Activated naive CD8-positive, alpha-beta T cell treated with anti-CD3 and anti-CD28 coated beads, Interleukin-2, amount 50 U/mL, for 24 hours (primary cell): ENCODE measurements at regions not wholly inside any gene's neighbourhood (a gene's known extent, or its start where the extent isn't known, plus 50 kb on each side); places are given as distances from the start of the nearest gene placed in this dataset.

Source experiments
- ATAC-seq: fragments of 150-1000 bp; cut with Tn5 transposase; one replicate; pipeline ENCODE4 v1.10.0; 2021
- DNase-seq: peaks from one replicate; pipeline ENCODE4 v3.0.0; 2021
- H3K27ac Mint-ChIP-seq: one replicate; pipeline ENCODE4 v1.8.0; 2021; ENCODE audit warnings: mild to moderate bottlenecking, mixed read lengths
- H3K27me3 Mint-ChIP-seq: one replicate; pipeline ENCODE4 v1.8.0; 2021; ENCODE audit warnings: mixed read lengths
- H3K36me3 Mint-ChIP-seq: one replicate; pipeline ENCODE4 v1.8.0; 2021; ENCODE audit warnings: low read depth, mixed read lengths
- H3K4me1 Mint-ChIP-seq: one replicate; pipeline ENCODE4 v1.8.0; 2021; ENCODE audit warnings: mixed read lengths
- H3K4me3 Mint-ChIP-seq: one replicate; pipeline ENCODE4 v1.8.0; 2021; ENCODE audit warnings: mild to moderate bottlenecking, moderate library complexity, mixed read lengths
- H3K9me3 Mint-ChIP-seq: one replicate; pipeline ENCODE4 v1.8.0; 2021; ENCODE audit warnings: mixed read lengths

DNA sequence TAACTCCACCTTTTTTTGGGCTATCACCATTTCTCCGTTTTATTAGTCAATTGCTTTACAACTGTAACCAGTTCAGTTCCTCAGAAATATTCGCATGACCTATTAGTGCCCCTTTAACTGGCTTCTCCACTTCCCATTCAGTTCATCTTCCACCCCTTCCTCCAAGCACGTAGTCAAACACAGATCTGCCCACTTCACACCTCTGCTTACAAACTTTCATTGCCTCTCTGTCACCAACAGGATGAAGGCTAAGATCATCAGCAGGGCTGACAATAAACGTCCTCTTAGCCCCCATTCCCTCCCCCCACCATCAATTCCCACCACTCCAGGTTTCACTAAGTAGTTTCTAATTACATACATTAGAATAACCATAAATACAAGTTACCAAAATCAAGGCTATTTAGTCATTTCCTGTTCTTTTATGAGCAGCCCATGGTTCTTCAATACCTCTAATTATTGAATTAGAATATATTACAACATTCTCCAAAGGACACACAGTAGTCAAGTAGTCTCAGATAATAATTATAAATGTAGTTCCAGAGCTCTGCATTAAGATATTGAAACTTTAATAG, 95.7 kb downstream of the SPRY2 start:
- Mint-ChIP-seq H3K4me1 (no peaks in the 10 kb centered on the region), H3K27ac (no peak overlapping the region), H3K4me3 (no peak overlapping the region), H3K36me3 (no peaks in the 10 kb centered on the region), H3K9me3 (no peaks in the 10 kb centered on the region), H3K27me3 (no peaks in the 10 kb centered on the region)
- no peak for DNase-seq
- no peak for ATAC-seq

DNA sequence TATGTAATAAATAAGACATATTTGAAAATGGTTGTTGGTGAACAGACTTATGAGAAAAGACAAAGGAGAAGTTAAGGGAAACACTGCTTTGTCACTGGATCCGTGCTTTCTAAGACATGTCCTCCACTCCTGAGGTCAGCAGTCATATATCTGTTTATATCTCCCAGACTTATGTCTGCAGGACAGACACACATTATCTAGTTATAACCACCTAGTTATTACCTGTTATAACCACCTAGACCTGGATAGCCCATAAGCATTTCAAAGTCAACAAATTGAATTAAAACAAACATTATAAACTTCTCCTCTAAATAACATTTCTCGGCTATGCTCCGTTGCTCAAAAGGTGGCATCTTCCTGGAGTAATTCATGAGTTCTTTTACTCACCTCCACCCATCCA, 96.4 kb downstream of the SPRY2 start:
- no peaks in the 10 kb centered on the region for H3K36me3 Mint-ChIP-seq
- H3K27me3 Mint-ChIP-seq = no peaks in the 10 kb centered on the region
- DNase-seq (no peak), ATAC-seq (no peak)
- no peaks in the 10 kb centered on the region for H3K9me3 Mint-ChIP-seq
- H3K27ac Mint-ChIP-seq = no peak overlapping the region
- H3K4me3 Mint-ChIP-seq = no peak overlapping the region
- no peaks in the 10 kb centered on the region for H3K4me1 Mint-ChIP-seq

DNA sequence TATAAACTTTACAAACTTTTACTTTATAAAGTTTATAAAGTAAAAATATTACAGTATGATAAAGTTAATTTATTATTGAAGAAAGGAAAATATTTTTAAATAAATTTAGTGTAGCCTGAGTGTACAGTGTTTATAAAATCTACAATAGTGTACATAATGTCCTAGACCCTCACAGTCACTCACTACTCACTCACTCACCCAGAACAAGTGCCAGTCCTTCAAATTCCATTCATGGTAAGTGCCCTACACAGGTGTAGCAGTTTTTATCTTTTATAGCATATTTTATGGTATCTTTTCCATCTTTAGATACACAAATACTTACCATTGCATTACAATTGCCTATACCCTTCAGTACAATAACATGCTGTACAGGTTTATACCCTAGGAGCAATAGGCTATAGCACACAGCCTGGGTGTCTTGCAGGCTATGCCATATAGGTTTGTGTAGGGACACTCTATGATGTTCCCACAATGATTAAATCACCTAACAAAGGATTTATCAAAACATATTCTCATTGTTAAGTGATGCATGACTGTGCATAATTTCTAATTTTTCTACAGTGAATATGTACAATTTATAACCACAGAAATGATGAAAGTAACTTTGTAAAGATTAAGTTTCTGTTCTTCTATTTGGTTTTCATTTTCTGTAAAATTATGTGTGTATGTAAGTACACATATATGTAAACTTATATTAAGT, 98.0 kb downstream of the SPRY2 start:
- Mint-ChIP-seq H3K36me3 (no peaks in the 10 kb centered on the region), H3K9me3 (peaks cover 3% of the 10 kb centered on the region), H3K27me3 (no peaks in the 10 kb centered on the region), H3K4me1 (no peaks in the 10 kb centered on the region), H3K27ac (no peak overlapping the region), H3K4me3 (no peak overlapping the region)
- no peak for DNase-seq
- ATAC-seq = no peak

DNA sequence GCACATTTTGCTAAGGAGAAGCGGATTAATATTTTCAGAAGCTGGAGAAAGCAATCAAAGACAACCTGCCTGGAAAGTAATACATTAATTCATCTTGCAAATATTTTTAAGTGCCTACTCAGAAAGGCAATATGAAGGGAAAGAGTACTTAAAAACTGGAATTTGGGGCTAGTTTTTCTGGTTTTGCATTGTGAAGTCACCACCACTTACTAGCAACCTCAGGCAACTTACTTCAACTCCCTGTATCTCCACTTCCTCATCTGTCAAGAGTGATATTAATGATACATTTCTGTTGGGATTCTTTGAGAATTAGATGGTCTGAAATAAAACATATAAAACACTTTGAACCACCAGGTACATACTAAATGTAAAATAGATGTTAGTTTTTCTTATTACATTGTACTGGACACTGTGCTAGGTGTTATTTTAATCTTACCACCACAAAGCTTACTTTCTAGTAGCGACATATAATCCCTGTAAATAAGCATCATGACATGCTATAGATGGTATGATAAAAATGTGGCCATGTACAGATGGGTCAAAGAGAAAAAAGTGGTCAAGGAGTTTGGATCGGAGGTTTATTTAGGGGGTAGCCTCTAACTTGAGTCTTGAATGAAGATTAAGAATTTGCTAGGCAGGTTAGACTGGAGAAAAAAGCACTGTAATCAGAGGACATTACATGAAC, 101.2 kb downstream of the SPRY2 start:
- DNase-seq (no peak), ATAC-seq (no peak)
- Mint-ChIP-seq H3K27me3 (no peaks in the 10 kb centered on the region), H3K4me1 (no peaks in the 10 kb centered on the region), H3K27ac (no peak overlapping the region), H3K9me3 (peaks cover 3% of the 10 kb centered on the region), H3K36me3 (no peaks in the 10 kb centered on the region), H3K4me3 (no peak overlapping the region)

DNA sequence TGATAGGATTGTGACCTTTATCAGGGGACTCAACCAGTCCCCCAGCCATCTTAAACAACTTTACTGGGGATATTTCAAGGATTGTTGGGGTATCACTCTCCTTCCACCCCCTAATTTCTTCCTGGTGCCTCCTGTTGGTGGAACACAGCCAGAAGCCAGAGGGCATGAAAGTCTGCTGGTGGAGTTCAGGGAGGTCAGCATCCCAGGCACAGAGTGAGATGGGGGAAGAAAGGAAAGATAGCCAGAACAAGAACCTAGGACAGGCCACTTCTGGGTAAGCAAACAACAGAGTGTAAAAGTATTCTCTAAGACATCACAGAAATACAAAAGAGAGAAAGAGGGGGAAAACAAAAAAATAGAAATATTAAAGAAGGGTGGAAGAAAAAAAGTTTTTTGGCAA, 101.8 kb downstream of the SPRY2 start:
- Mint-ChIP-seq H3K27ac (no peak overlapping the region), H3K4me1 (no peaks in the 10 kb centered on the region), H3K4me3 (no peak overlapping the region), H3K9me3 (peaks cover 3% of the 10 kb centered on the region), H3K27me3 (no peaks in the 10 kb centered on the region), H3K36me3 (no peaks in the 10 kb centered on the region)
- ATAC-seq = no peak
- DNase-seq = no peak

DNA sequence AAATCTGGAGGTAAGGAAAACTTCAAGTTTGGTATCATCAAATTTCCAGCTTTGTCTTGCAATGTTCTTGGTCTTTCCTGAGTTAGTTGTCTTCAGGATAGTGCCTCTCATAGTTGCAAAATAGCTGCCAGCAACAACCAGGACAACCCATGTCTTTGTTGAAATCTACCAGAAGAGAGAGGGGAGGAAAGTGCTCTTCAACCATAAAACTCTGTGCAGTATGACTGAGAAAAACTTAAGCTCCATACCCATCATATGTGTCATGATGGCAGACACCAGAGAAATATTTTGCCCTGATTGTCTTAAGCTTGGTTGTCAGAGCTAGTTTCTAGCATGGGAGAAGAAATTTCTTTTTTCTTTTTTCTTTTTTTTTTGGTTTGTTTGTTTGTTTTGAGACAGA, 103.3 kb downstream of the SPRY2 start:
- Mint-ChIP-seq H3K9me3 (peaks cover 3% of the 10 kb centered on the region), H3K4me1 (no peaks in the 10 kb centered on the region), H3K4me3 (no peak overlapping the region), H3K27me3 (no peaks in the 10 kb centered on the region), H3K27ac (no peak overlapping the region), H3K36me3 (no peaks in the 10 kb centered on the region)
- no peak for DNase-seq
- no peak for ATAC-seq

DNA sequence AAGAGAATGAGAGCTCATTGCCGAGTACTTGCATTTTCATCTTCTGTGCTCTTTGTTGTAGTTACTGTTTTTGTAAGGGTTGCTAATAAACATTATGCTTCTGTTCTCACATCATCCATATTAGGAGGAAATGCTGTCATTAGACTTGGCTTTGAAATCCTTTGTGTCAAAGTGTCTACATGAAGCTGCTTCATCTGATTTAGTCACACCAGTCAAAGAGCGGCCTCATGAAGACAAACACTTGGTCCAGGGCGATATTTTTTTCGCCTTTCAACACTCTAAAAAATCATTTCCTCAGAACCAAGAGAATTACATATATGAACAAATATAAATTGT, 105.0 kb downstream of the SPRY2 start:
- Mint-ChIP-seq H3K27me3 (no peaks in the 10 kb centered on the region), H3K9me3 (peaks cover 3% of the 10 kb centered on the region), H3K4me3 (no peak overlapping the region), H3K36me3 (no peaks in the 10 kb centered on the region), H3K4me1 (no peaks in the 10 kb centered on the region), H3K27ac (no peak overlapping the region)
- ATAC-seq (no peak), DNase-seq (no peak)

DNA sequence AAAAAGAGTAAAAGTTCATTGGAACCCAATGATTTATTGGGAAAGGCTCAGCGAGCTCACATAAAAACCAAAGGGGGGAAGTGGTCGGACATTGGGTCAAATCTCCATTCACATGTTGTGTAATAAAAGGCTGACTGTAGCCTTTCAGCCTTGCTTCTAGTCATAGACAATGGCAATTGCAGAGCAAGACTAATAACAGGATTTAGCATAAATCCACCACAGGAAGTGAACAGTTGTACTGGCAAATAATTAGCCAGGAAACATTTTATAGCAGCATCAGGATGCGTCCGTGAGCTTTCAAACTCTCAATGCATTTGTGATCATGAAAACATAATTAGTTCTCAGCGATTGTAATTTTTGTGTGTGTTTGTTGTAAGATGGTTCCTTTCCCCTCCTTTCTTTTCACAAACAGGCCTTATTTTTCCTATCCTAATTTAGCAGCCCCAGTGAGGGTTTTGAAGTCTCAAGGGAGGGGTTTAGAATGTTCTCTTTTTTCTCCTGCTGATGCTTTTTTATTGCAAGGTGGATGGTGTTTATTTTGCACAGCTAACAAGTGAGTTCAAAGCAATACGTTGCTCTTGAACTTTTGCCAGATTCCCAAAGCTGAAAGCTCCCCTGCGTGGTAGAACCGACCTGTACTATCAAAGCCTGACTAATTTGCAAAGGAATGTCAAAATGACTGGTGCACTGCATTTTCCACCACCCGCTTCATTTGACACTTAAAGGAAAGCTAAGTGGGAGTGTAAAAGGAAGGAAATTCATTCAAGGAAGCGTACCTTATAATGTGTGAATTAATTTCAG, 105.6 kb downstream of the SPRY2 start:
- Mint-ChIP-seq H3K27me3 (no peaks in the 10 kb centered on the region), H3K4me3 (no peak overlapping the region), H3K9me3 (peaks cover 3% of the 10 kb centered on the region), H3K27ac (no peak overlapping the region), H3K36me3 (no peaks in the 10 kb centered on the region), H3K4me1 (no peaks in the 10 kb centered on the region)
- DNase-seq (no peak), ATAC-seq (no peak)

DNA sequence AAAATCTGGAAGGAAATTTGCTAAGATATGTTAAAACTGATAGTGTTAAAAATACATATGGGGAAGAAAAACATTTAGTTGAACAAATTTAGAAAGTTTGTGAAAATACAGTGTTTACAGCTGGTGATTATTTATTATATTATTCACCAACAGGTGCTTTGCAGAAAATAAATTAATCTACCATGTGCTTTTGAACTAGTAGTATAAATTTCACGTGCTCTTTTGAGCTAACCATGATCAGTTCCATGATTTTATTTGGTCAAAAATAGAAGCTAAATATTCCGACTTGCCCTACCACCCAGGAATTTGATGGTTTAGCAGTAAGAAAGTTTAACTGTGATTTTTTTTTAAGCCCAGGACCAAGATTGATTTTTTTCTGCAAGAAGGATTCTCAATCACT, 113.3 kb downstream of the SPRY2 start:
- Mint-ChIP-seq H3K27ac (no peak overlapping the region), H3K9me3 (no peaks in the 10 kb centered on the region), H3K36me3 (no peaks in the 10 kb centered on the region), H3K4me3 (no peak overlapping the region), H3K4me1 (no peaks in the 10 kb centered on the region), H3K27me3 (no peaks in the 10 kb centered on the region)
- no peak for ATAC-seq
- no peak for DNase-seq

DNA sequence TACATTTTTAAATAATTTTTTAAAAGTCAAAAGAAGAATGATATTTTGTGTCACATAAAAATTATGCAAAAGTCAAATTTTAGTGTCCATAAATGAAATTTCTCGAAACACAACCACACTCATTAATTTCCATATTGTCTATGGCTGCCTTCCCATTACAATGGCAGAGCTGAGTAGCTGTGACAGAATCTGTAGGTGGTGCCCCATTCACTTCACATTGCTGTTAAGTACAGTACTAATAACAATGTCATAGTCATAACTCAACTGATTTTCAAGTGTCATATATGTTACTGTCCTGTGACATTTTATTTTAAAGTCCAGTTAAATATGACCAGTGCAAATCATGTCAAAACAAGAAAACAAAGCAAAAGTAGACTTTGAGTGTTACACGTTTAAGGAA, 114.3 kb downstream of the SPRY2 start:
- Mint-ChIP-seq H3K27me3 (no peaks in the 10 kb centered on the region), H3K4me3 (no peak overlapping the region)

DNA sequence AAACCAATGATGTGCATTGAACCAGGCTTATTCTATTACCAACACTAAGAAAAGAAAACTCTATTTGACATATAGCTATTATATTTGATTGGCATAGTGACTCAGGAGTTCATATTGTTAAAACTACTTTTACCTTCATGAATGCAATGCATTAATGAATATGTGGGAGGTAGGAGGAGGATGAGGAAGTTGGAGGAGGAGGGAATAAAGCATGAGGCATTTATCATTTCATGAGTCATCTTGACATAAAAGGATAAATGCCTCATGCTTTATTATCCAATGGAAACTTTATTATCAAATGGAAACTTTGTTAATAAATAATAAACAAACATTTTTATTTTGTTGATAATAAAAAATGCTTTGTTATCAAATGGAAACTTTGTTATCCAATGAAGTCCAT, 116.5 kb downstream of the SPRY2 start:
- no peaks in the 10 kb centered on the region for H3K9me3 Mint-ChIP-seq
- no peaks in the 10 kb centered on the region for H3K4me1 Mint-ChIP-seq
- no peak overlapping the region for H3K27ac Mint-ChIP-seq
- no peak overlapping the region for H3K4me3 Mint-ChIP-seq
- DNase-seq (no peak), ATAC-seq (no peak)
- H3K36me3 Mint-ChIP-seq = no peaks in the 10 kb centered on the region
- no peaks in the 10 kb centered on the region for H3K27me3 Mint-ChIP-seq

More for the DNA sequence above, 114.3 kb downstream of the SPRY2 start:
- Mint-ChIP-seq H3K27ac (no peak overlapping the region), H3K36me3 (no peaks in the 10 kb centered on the region), H3K4me1 (no peaks in the 10 kb centered on the region), H3K9me3 (no peaks in the 10 kb centered on the region)
- DNase-seq (no peak), ATAC-seq (no peak)

DNA sequence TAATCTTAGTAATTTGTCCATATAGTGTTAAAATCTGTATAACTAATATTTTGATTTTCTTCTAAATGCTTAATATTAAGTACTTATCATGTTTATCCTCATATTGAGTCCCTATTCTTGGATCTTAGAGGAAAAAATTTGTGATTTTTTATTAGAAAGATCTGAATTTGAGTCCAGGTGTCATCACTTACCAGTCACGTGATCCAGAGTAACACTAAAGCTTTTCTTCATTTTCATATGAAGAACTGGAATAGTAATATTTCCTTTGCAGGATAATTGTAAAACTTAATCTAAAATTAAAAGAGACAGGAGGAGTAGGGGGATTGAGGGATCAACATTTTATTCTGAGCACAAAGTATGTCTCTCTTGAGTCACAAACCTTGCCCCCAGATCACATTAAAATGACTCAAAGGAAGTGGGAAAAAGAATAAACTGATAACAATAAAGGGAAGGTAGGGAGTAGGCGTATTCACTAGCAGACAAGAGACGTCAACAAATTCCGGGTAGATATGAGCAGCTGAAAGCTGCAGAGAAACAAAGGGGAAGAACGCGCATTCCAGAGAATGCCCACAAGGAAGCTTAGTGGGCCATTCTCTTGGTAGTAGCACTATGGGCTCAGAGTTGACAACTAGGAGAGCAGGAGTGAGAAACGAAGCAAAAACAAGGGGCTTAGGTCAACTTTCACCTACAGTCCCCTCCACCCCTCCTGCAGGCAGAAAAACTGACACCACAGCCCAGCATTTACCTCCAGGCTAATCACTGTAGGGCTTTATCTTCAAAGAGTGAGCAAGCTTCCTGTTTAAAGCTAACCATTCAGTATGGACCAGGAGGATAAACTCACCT, 123.1 kb downstream of the SPRY2 start:
- H3K27me3 Mint-ChIP-seq = no peaks in the 10 kb centered on the region
- H3K4me1 Mint-ChIP-seq = no peaks in the 10 kb centered on the region
- no peaks in the 10 kb centered on the region for H3K9me3 Mint-ChIP-seq
- ATAC-seq = no peak
- H3K4me3 Mint-ChIP-seq = no peak overlapping the region
- no peaks in the 10 kb centered on the region for H3K36me3 Mint-ChIP-seq
- no peak for DNase-seq
- H3K27ac Mint-ChIP-seq = no peak overlapping the region

DNA sequence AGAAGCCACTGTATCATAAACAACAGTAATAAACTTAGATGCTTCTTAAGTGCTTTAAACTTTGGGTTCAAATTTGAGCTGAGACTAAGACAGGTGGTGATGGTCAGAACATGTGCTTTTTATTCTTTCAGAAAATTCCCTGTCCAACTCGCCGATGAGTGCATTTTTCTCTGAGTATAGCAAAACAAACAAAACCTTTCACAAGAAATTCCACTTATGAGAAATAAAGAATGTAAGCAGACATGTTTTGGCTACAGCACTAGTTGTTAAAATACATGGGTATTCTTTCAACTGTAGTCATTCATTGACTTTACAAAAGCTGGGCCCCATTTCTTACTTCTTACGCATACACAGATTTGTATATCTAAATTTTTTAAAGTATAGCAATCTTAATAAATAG, 125.6 kb downstream of the SPRY2 start:
- Mint-ChIP-seq H3K27me3 (no peaks in the 10 kb centered on the region), H3K9me3 (no peaks in the 10 kb centered on the region), H3K36me3 (no peaks in the 10 kb centered on the region), H3K4me3 (no peak overlapping the region), H3K27ac (no peak overlapping the region), H3K4me1 (no peaks in the 10 kb centered on the region)
- DNase-seq (no peak), ATAC-seq (no peak)

DNA sequence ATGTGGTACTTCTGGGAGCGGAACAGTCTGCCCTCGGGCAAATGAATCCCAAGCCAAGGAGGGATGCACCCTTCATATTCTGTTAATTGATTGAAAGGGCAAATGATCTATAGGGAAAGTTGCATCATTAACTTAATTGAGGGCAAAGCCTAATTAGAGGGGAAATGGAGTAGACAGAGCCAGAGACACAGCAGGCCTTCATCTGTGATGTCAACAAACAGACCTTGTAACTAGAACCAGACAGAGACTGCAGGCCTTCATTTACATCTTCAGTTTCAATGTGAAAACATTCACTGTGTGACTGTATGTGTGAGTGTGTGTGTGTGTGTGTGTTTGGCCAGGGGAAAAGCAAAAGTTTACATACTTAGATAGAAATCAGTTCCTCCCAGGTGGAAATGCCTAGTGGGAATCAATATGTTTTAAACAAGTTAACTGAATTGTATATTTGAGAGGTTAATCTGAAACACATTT, 126.4 kb downstream of the SPRY2 start:
- Mint-ChIP-seq H3K4me3 (no peak overlapping the region), H3K27me3 (no peaks in the 10 kb centered on the region), H3K4me1 (no peaks in the 10 kb centered on the region), H3K36me3 (no peaks in the 10 kb centered on the region), H3K9me3 (no peaks in the 10 kb centered on the region), H3K27ac (no peak overlapping the region)
- ATAC-seq (no peak), DNase-seq (no peak)
